SU-DHL-6 (cell line): ENCODE measurements at regions not wholly inside any gene's neighbourhood (a gene's known extent, or its start where the extent isn't known, plus 50 kb on each side); places are given as distances from the start of the nearest gene placed in this dataset.

Experiments
- H2AFZ ChIP-seq: fragments of 200-600 bp; sonication (generic); 2 replicates; pipeline ENCODE4 v1.6.1; 2014; ENCODE audit warnings: low read depth, mild to moderate bottlenecking, moderate library complexity, mixed read lengths, antibody characterized with exemption, low read length; ENCODE audit not compliant: severe bottlenecking
- H3F3A ChIP-seq: fragments of 200-600 bp; shearing (Covaris generic); 2 replicates; pipeline ENCODE4 v1.6.0; 2016; ENCODE audit warnings: antibody characterized with exemption, mild to moderate bottlenecking; ENCODE audit not compliant: insufficient read depth
- H3K27ac ChIP-seq: fragments of 200-600 bp; sonication (generic); 2 replicates; pipeline ENCODE4 v1.5.1; 2016; ENCODE audit warnings: low read depth, mild to moderate bottlenecking, low read length, moderate library complexity, mixed read lengths
- H3K27me3 ChIP-seq: fragments of 200-600 bp; sonication (generic), shearing (Covaris generic); 2 replicates; pipeline ENCODE4 v1.6.0; 2014; ENCODE audit warnings: mild to moderate bottlenecking, low read length
- H3K36me3 ChIP-seq: fragments of 200-600 bp; sonication (generic); 2 replicates; pipeline ENCODE4 v1.6.1; 2014; ENCODE audit warnings: mild to moderate bottlenecking, low read length, mixed read lengths
- H3K4me2 ChIP-seq: fragments of 300-600, 200-600 bp; shearing (Covaris generic), sonication (generic); 2 replicates; pipeline ENCODE4 v1.6.0; 2014; ENCODE audit warnings: low read length, low read depth, mild to moderate bottlenecking; ENCODE audit not compliant: poor library complexity, severe bottlenecking
- H3K4me3 ChIP-seq: fragments of 200-600 bp; sonication (generic); 2 replicates; pipeline ENCODE4 v1.5.1; 2014; ENCODE audit warnings: antibody characterized with exemption, low read length, mild to moderate bottlenecking, mixed read lengths; ENCODE audit not compliant: insufficient read depth, poor library complexity, severe bottlenecking
- H3K79me2 ChIP-seq: fragments of 200-600 bp; sonication (generic); 2 replicates; pipeline ENCODE4 v1.6.1; 2014; ENCODE audit warnings: mild to moderate bottlenecking, low read length, moderate library complexity; ENCODE audit not compliant: insufficient read depth
- H3K9ac ChIP-seq: fragments of 200-600 bp; sonication (generic); 2 replicates; pipeline ENCODE4 v1.7.0; 2014; ENCODE audit warnings: mild to moderate bottlenecking, low read length
- H3K9me2 ChIP-seq: fragments of 200-600 bp; sonication (generic); replicated peaks from 2 replicates; pipeline ENCODE4 v1.6.1; 2014; ENCODE audit warnings: low read length; ENCODE audit not compliant: insufficient read depth
- H3K9me3 ChIP-seq: fragments of 200-600 bp; sonication (generic); 2 replicates; pipeline ENCODE4 v1.6.1; 2014; ENCODE audit warnings: low read length, mixed read lengths; ENCODE audit not compliant: insufficient read depth
- H4K20me1 ChIP-seq: fragments of 200-600 bp; sonication (generic); 2 replicates; pipeline ENCODE4 v1.6.1; 2014; ENCODE audit warnings: low read depth, mild to moderate bottlenecking, antibody characterized with exemption, low read length, moderate library complexity, mixed read lengths
- EZH2phosphoT487 ChIP-seq: fragments of 200-600 bp; sonication (generic), shearing (Covaris generic); conservative IDR thresholded peaks from 2 replicates; pipeline ENCODE4 v1.6.1; 2018; ENCODE audit warnings: mild to moderate bottlenecking, antibody characterized with exemption, low read length, moderate library complexity, mixed read lengths
- TF ChIP-seq, protein P1 (sequence below): fragments of 200-600 bp; sonication (generic); IDR thresholded peaks from one replicate; pipeline ENCODE4 v1.5.1; 2017; ENCODE audit warnings: antibody characterized with exemption, mild to moderate bottlenecking, low read length, moderate library complexity; ENCODE audit not compliant: insufficient read depth, poor library complexity, severe bottlenecking

DNA sequence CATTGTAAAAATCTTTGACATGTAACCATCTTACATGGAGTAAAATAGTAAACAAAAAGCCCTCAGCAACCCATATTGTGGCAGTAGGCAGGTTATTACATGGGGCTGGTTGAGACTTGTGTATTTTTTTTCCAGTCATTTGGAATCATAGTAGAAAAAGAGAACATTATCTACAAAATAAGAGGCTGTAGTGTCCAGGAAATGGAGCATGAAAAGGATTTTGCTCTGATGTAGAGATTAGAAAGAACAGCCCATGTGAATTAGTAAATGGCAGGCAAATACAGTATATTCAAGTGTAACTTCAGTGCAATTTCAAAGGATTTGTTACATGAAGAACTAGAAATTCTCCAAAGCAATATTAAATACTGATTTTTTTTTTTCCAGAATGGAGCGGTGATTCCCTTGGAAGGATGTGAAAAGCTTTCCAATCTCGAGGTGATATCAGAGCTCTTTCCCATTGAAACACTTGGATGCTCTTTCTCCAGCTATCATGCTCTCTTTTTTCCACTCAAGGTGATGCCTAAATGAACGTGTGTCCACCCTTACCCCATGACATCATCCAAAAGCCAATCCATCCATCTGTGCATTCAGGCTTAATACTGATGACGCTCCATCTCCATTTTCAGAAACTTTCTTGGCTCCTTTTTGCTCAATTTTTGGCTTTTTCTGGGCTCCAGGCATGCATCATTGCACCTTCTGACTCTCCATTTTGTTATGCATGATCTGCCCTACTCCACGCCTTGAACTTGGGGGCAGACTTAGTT lies 1034.7 kb downstream of the TYW1 start:
- no peak overlapping the region for H2AFZ ChIP-seq
- H3K4me2 ChIP-seq: no peak overlapping the region
- no peak overlapping the region for H3K4me3 ChIP-seq

DNA sequence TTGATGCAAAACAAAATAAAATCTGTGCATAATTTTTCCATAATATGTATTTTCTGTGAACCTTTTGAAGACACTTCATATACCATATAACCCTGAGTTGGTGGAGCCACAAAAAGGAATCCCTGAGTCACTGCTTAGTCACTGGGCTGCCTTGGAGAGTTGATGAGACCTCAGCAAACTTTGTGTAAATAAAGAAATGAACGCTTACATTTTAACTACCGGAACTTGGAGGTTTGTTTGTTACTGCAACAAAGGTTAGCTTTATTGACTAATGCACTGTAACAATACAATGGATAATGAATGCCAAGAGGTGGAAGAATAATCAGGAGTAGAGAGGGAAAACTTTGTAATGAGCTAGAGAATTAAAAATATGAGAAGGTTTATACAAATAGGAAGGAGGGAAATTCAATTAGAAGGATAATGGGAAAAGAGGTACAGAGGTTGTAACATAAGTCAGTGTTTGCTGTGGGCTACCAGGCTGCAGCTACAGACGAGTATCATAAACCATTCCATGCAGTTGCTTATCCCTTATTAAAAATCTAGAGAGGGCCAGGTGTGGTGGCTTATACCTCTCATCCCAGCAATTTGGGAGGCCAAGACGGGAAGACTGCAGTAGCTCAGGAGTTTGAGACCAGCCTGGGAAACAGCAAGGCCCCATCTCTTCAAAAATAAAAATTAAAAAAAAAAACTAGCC lies 1042.1 kb downstream of the TYW1 start:
- H3K27ac ChIP-seq: no peak overlapping the region
- H3F3A ChIP-seq: no peaks in the 10 kb centered on the region
- no peaks in the 10 kb centered on the region for H3K79me2 ChIP-seq
- H4K20me1 ChIP-seq: no peaks in the 10 kb centered on the region
- H2AFZ ChIP-seq: no peak overlapping the region
- H3K36me3 ChIP-seq: no peaks in the 10 kb centered on the region
- no peak overlapping the region for H3K4me3 ChIP-seq
- no peak overlapping the region for H3K4me2 ChIP-seq
- H3K27me3 ChIP-seq: no peaks in the 10 kb centered on the region
- no peaks in the 10 kb centered on the region for H3K9me2 ChIP-seq
- no peak overlapping the region for H3K9ac ChIP-seq
- TF ChIP-seq, protein P1, sequence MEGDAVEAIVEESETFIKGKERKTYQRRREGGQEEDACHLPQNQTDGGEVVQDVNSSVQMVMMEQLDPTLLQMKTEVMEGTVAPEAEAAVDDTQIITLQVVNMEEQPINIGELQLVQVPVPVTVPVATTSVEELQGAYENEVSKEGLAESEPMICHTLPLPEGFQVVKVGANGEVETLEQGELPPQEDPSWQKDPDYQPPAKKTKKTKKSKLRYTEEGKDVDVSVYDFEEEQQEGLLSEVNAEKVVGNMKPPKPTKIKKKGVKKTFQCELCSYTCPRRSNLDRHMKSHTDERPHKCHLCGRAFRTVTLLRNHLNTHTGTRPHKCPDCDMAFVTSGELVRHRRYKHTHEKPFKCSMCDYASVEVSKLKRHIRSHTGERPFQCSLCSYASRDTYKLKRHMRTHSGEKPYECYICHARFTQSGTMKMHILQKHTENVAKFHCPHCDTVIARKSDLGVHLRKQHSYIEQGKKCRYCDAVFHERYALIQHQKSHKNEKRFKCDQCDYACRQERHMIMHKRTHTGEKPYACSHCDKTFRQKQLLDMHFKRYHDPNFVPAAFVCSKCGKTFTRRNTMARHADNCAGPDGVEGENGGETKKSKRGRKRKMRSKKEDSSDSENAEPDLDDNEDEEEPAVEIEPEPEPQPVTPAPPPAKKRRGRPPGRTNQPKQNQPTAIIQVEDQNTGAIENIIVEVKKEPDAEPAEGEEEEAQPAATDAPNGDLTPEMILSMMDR: no peak
- TF ChIP-seq EZH2phosphoT487: no peak
- H3K9me3 ChIP-seq: no peaks in the 10 kb centered on the region

More for the DNA sequence above, 1034.7 kb downstream of the TYW1 start:
- H3K9ac ChIP-seq: no peak overlapping the region
- no peaks in the 10 kb centered on the region for H3K9me2 ChIP-seq
- H3K79me2 ChIP-seq: no peaks in the 10 kb centered on the region
- H3K27ac ChIP-seq: no peak overlapping the region
- no peaks in the 10 kb centered on the region for H3K27me3 ChIP-seq
- TF ChIP-seq, protein P1: no peak
- TF ChIP-seq EZH2phosphoT487: no peak
- H3K36me3 ChIP-seq: no peaks in the 10 kb centered on the region
- no peaks in the 10 kb centered on the region for H4K20me1 ChIP-seq
- no peaks in the 10 kb centered on the region for H3F3A ChIP-seq
- H3K9me3 ChIP-seq: no peaks in the 10 kb centered on the region

DNA sequence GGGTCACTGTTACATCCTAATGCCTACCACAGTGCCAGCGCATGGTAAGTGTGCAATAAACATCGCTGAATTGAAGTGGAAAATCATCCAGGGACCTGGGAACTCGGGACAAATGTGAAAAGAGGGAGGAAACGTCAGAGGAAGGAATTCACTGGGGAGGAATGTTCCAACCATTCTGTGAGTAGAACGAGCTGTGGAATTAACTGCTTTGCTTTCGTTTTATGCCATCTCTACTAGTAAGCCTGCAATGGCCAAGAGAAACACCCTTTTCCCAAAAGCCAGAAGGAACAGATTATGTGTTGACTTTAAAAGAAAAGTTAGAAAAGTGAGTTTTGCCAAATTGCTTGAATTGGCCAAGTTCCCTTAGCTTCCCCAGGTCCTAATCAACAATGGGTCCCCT lies 1044.9 kb downstream of the TYW1 start:
- no peaks in the 10 kb centered on the region for H3K36me3 ChIP-seq
- no peaks in the 10 kb centered on the region for H3K9me2 ChIP-seq
- H3K4me3 ChIP-seq: no peak overlapping the region
- H4K20me1 ChIP-seq: no peaks in the 10 kb centered on the region; the same call in 1 of the 2 replicates
- H3K4me2 ChIP-seq: no peak overlapping the region
- no peak overlapping the region for H3K27ac ChIP-seq
- TF ChIP-seq EZH2phosphoT487: no peak
- TF ChIP-seq, protein P1: no peak
- no peaks in the 10 kb centered on the region for H3K9me3 ChIP-seq
- H3F3A ChIP-seq: no peaks in the 10 kb centered on the region
- H2AFZ ChIP-seq: no peak overlapping the region
- H3K9ac ChIP-seq: no peak overlapping the region
- H3K27me3 ChIP-seq: no peaks in the 10 kb centered on the region
- H3K79me2 ChIP-seq: no peaks in the 10 kb centered on the region
